ENCODE measurements at regions not wholly inside any gene's neighbourhood (a gene's known extent, or its start where the extent isn't known, plus 50 kb on each side); places are given as distances from the start of the nearest gene placed in this dataset.

- FAIRE-seq (no peak), DNase-seq (ENCODE audit: low read depth) (peak; percentile 88)
- TF ChIP-seq, protein P1, sequence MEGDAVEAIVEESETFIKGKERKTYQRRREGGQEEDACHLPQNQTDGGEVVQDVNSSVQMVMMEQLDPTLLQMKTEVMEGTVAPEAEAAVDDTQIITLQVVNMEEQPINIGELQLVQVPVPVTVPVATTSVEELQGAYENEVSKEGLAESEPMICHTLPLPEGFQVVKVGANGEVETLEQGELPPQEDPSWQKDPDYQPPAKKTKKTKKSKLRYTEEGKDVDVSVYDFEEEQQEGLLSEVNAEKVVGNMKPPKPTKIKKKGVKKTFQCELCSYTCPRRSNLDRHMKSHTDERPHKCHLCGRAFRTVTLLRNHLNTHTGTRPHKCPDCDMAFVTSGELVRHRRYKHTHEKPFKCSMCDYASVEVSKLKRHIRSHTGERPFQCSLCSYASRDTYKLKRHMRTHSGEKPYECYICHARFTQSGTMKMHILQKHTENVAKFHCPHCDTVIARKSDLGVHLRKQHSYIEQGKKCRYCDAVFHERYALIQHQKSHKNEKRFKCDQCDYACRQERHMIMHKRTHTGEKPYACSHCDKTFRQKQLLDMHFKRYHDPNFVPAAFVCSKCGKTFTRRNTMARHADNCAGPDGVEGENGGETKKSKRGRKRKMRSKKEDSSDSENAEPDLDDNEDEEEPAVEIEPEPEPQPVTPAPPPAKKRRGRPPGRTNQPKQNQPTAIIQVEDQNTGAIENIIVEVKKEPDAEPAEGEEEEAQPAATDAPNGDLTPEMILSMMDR (IDR thresholded peaks at IDR 0.05; ENCODE audit: insufficient read depth, low read length, severe bottlenecking): no peak
- Histone ChIP-seq H3K4me3 (ENCODE audit: low read depth, low read length) (peak overlapping the region; percentile 51), H3K27me3 (ENCODE audit: control insufficient read depth, insufficient read depth, low read length) (no peaks in the 10 kb centered on the region), H3K36me3 (ENCODE audit: control insufficient read depth, insufficient read depth, low read length) (no peaks in the 10 kb centered on the region)
Observed at GRCh38 chr6:27091661-27092315, 155.7 kb upstream of the PRSS16 start.

GRCh38 chr6:27092316-27092692, 155.2 kb upstream of the PRSS16 start:
- TF ChIP-seq, protein P1 (IDR thresholded peaks at IDR 0.05; ENCODE audit: insufficient read depth, low read length, severe bottlenecking): no peak
- DNase-seq (ENCODE audit: low read depth) (no peak), FAIRE-seq (no peak)
- H3K27me3 ChIP-seq (ENCODE audit: control insufficient read depth, insufficient read depth, low read length): no peaks in the 10 kb centered on the region
- H3K36me3 ChIP-seq (ENCODE audit: control insufficient read depth, insufficient read depth, low read length): no peaks in the 10 kb centered on the region
- H3K4me3 ChIP-seq (ENCODE audit: low read depth, low read length): peak overlapping the region; percentile 51

DNA sequence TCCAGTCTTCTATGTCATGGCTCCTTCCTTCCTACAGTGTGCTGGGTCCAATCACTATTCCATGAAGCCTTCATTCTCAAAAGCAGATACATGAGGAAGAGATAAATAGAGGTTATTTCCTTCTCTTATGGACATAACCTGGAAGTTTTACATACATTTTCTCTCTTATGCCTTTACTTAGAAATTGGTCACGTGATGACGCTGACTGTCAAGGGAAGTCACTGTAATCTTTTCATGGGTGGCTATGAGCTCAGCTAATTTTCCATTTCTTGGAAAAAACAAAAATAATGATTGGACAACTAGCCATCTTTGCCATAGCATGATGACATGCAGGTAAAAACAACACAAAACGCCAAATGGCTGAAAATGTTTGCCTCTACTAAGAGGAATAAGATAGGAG, 151.6 kb upstream of the PRSS16 start:
- TF ChIP-seq, protein P1 (IDR thresholded peaks at IDR 0.05; ENCODE audit: insufficient read depth, low read length, severe bottlenecking): no peak
- FAIRE-seq: no peak
- H3K4me3 ChIP-seq (ENCODE audit: low read depth, low read length): no peak overlapping the region
- H3K27me3 ChIP-seq (ENCODE audit: control insufficient read depth, insufficient read depth, low read length): no peaks in the 10 kb centered on the region
- H3K36me3 ChIP-seq (ENCODE audit: control insufficient read depth, insufficient read depth, low read length): no peaks in the 10 kb centered on the region
- DNase-seq (ENCODE audit: low read depth): no peak

DNA sequence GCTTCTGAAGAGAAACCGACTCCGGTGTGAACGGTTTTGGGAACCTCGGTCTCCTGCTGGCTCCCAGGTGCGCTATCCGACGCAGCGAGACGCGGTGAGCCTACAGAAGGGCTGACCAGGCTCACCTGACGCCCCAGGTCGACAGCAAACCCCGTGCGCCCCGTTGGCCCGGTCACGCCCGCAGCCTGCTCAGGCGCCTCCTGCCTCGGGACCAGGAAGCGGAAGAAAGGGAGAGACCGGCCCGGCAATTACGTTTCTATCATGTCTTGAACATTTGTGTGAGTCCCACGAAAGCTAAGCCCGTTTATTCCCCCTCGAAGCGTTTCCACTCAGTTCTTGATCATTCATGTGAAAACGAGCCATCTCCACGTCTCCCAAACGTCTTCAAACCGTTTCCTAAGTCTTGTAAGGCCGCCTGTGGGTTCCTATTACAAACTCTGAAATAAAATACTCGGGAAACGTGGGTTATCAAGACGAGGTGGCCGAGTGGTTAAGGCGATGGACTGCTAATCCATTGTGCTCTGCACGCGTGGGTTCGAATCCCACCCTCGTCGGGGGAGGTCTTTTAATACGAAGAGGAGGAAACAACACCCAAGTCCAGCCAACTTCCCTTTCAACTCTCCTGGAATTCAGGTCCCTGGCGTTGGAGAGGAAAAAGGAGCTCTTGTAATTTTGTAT, 150.5 kb upstream of the PRSS16 start:
- TF ChIP-seq, protein P1 (IDR thresholded peaks at IDR 0.05; ENCODE audit: insufficient read depth, low read length, severe bottlenecking): no peak
- H3K27me3 ChIP-seq (ENCODE audit: control insufficient read depth, insufficient read depth, low read length): no peaks in the 10 kb centered on the region
- DNase-seq (ENCODE audit: low read depth) (peak; percentile 76), FAIRE-seq (no peak)
- peak overlapping the region; percentile 43 for H3K4me3 ChIP-seq (ENCODE audit: low read depth, low read length)
- no peaks in the 10 kb centered on the region for H3K36me3 ChIP-seq (ENCODE audit: control insufficient read depth, insufficient read depth, low read length)

DNA sequence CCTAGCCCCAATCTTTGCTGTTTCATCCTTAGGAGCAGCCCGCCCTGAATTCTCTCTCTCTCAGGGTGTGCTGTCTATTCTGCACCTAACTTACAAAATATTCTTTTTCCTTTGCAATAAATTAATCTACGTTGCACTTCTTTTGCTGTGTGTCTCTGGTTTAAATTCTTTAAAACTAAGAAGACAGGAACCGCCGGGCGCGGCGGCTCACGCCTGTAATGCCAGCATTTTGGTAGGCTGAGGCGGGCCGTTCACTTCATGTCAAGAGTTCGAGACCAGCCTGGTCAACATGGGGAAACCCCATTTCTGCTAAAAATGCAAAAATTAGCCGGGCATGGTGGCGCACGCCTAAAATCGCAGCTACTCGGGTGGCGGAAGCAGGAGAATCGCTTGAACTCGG, 148.5 kb upstream of the PRSS16 start:
- H3K4me3 ChIP-seq (ENCODE audit: low read depth, low read length): no peak overlapping the region
- TF ChIP-seq, protein P1 (IDR thresholded peaks at IDR 0.05; ENCODE audit: insufficient read depth, low read length, severe bottlenecking): no peak
- no peaks in the 10 kb centered on the region for H3K27me3 ChIP-seq (ENCODE audit: control insufficient read depth, insufficient read depth, low read length)
- FAIRE-seq: no peak
- DNase-seq (ENCODE audit: low read depth): no peak
- H3K36me3 ChIP-seq (ENCODE audit: control insufficient read depth, insufficient read depth, low read length): no peaks in the 10 kb centered on the region

All from bronchial epithelial cell (primary cell).